Spleen (tissue), 11 donors: ENCODE measurements at regions not wholly inside any gene's neighbourhood (a gene's known extent, or its start where the extent isn't known, plus 50 kb on each side); places are given as distances from the start of the nearest gene placed in this dataset.

Experiments
- DNase-seq: peaks from one replicate; pipeline ENCODE4 v3.0.0-alpha.2; 2020
- H3K27ac ChIP-seq, 8 donors: fragments of 200-600 bp; sonication (generic) in 7 of 8; 1 replicate in 4 of 8; 2 replicates in 4 of 8; pipeline versions ENCODE4 v1.5.0 to v1.8.0; 2016 to 2021; ENCODE audit warnings: inconsistent platforms in 4 of 8, mild to moderate bottlenecking in 4 of 8, moderate library complexity in 1 of 8
- H3K27me3 ChIP-seq, 7 donors: fragments of 200-600 bp; sonication (generic) in 6 of 7; replicated peaks in 1 of 7; 1 replicate in 4 of 7; 2 replicates in 3 of 7; pipeline versions ENCODE4 v1.5.0 to v1.8.0; 2016 to 2021; ENCODE audit warnings: inconsistent platforms in 3 of 7, mild to moderate bottlenecking in 1 of 7
- H3K36me3 ChIP-seq, 6 donors: fragments of 200-600 bp; sonication (generic) in 5 of 6; 1 replicate in 4 of 6; 2 replicates in 2 of 6; pipeline versions ENCODE4 v1.5.0 to v1.8.0; 2016 to 2021; ENCODE audit warnings: inconsistent platforms in 2 of 6
- H3K4me1 ChIP-seq, 6 donors: fragments of 200-600 bp; sonication (generic) in 5 of 6; 1 replicate in 3 of 6; 2 replicates in 3 of 6; pipeline versions ENCODE4 v1.5.0 to v1.8.0; 2016 to 2021; ENCODE audit warnings: inconsistent platforms in 3 of 6
- H3K4me3 ChIP-seq, 8 donors: fragments of 200-600 bp; sonication (generic) in 7 of 8; 1 replicate in 4 of 8; 2 replicates in 4 of 8; pipeline versions ENCODE4 v1.5.0 to v1.8.0; 2016 to 2021; ENCODE audit warnings: inconsistent platforms in 4 of 8, mild to moderate bottlenecking in 4 of 8, moderate library complexity in 2 of 8
- H3K9me3 ChIP-seq, 8 donors: fragments of 200-600 bp; sonication (generic) in 7 of 8; 1 replicate in 4 of 8; 2 replicates in 4 of 8; pipeline versions ENCODE4 v1.5.0 to v1.8.0; 2016 to 2021; ENCODE audit warnings: inconsistent platforms in 4 of 8
- CTCF ChIP-seq, 11 experiments: fragments of 200-600 bp in 7 of 11; fragments of 450-650 bp in 4 of 11; sonication (generic) in 4 of 11; IDR thresholded peaks in 8 of 11; conservative IDR thresholded peaks in 3 of 11; 1 replicate in 7 of 11; 2 replicates in 4 of 11; pipeline versions ENCODE4 v1.4.0 to v1.8.0; 2016 to 2021; ENCODE audit warnings: antibody characterized with exemption in 11 of 11, inconsistent platforms in 4 of 11, mild to moderate bottlenecking in 1 of 11
- POLR2A ChIP-seq, 3 donors: fragments of 450-650 bp; IDR thresholded peaks; one replicate each; pipeline ENCODE4 v1.5.1; 2017; ENCODE audit warnings: antibody characterized with exemption in 3 of 3, mild to moderate bottlenecking in 1 of 3
- POLR2AphosphoS5 ChIP-seq, 3 donors: sonication (generic); formaldehyde crosslinking; IDR thresholded peaks; one replicate each; pipeline ENCODE4 v1.5.1; 2017; ENCODE audit warnings: antibody characterized with exemption in 3 of 3
- WGBS, 5 donors: extraction: QIAGEN DNeasy Blood & Tissue Kit in 3 of 5; methylation state at CpG; one replicate each; pipeline versions ENCODE4 v1.1.5 to v1.1.7; 2013 to 2018; 5-methylcytosine and 5-hydroxymethylcytosine counted together
- intact Hi-C: fragments of 100-400 bp; cut with DNase I; formaldehyde crosslinking; loops from one replicate; pipeline ENCODE4 v1.15.0; 2023; ENCODE audit warnings: low total_unique reads
- donor health status: healthy with polysubstance abuse.
- donor health status: DM: no; HTN: no; CAD: no; lungs with moderate emphysema.
- donor health status: DM: no; HTN: no; CAD: no.
- donor health status: Bipolar disorder and iron deficiency.
- donor health status: healthy.
- donor health status: DM: no; HTN: no; CAD: no.
- donor health status: DM: yes; HTN: yes; CAD: no.

- no peaks in the 10 kb centered on the region for H3K4me1 ChIP-seq
- intact Hi-C loops, result no loop called here
Observed at GRCh38 chr1:209377995-209378394, 205.5 kb upstream of the CAMK1G start.

GRCh38 chr1:209379280-209379679 lies 204.2 kb upstream of the CAMK1G start:
- H3K27me3 ChIP-seq, result no peaks in the 10 kb centered on the region
- H3K4me1 ChIP-seq, result no peaks in the 10 kb centered on the region
- TF ChIP-seq CTCF (IDR thresholded peaks at IDR 0.05 in 8 of 11, conservative IDR thresholded peaks at IDR 0.05 in 3 of 11), result no peak
- TF ChIP-seq POLR2A (IDR thresholded peaks at IDR 0.05), result no peak
- DNase-seq, result no peak
- intact Hi-C loops, result no loop called here
- no peaks in the 10 kb centered on the region for H3K9me3 ChIP-seq
- WGBS, 5 donors, result 75 to 85% (median 79%) methylated on average over 1 of the region's 1 CpG
- no peak overlapping the region for H3K27ac ChIP-seq
- no peak overlapping the region for H3K4me3 ChIP-seq
- H3K36me3 ChIP-seq, result no peaks in the 10 kb centered on the region

More at GRCh38 chr1:209377995-209378394, 205.5 kb upstream of the CAMK1G start:
- Histone ChIP-seq H3K27ac (no peak overlapping the region), H3K36me3 (no peaks in the 10 kb centered on the region), H3K27me3 (no peaks in the 10 kb centered on the region), H3K4me3 (no peak overlapping the region), H3K9me3 (no peaks in the 10 kb centered on the region)
- WGBS, 5 donors, result 49 to 80% (median 60%) methylated on average over 2 of the region's 2 CpGs
- TF ChIP-seq POLR2A (IDR thresholded peaks at IDR 0.05) (no peak), CTCF (IDR thresholded peaks at IDR 0.05 in 8 of 11, conservative IDR thresholded peaks at IDR 0.05 in 3 of 11) (no peak), POLR2AphosphoS5 (IDR thresholded peaks at IDR 0.05) (no peak)
- no peak for DNase-seq

- DNase-seq, result no peak
- intact Hi-C loops, result no loop called here
- WGBS, 5 donors, result 37 to 87% (median 78%) methylated on average over 1 of the region's 1 CpG
- TF ChIP-seq POLR2AphosphoS5 (IDR thresholded peaks at IDR 0.05), result no peak
- no peak for TF ChIP-seq POLR2A (IDR thresholded peaks at IDR 0.05)
- TF ChIP-seq CTCF (IDR thresholded peaks at IDR 0.05 in 8 of 11, conservative IDR thresholded peaks at IDR 0.05 in 3 of 11), result no peak
- Histone ChIP-seq H3K4me1 (no peaks in the 10 kb centered on the region), H3K27ac (no peak overlapping the region), H3K9me3 (no peaks in the 10 kb centered on the region), H3K36me3 (no peaks in the 10 kb centered on the region), H3K4me3 (no peak overlapping the region), H3K27me3 (no peaks in the 10 kb centered on the region)
Observed at GRCh38 chr1:209380420-209380819, 203.1 kb upstream of the CAMK1G start.

GRCh38 chr1:209382231-209383100 lies 201.0 kb upstream of the CAMK1G start:
- no peak for TF ChIP-seq POLR2AphosphoS5 (IDR thresholded peaks at IDR 0.05)
- TF ChIP-seq CTCF (IDR thresholded peaks at IDR 0.05 in 8 of 11, conservative IDR thresholded peaks at IDR 0.05 in 3 of 11), result no peak
- TF ChIP-seq POLR2A (IDR thresholded peaks at IDR 0.05), result no peak
- H3K36me3 ChIP-seq, result no peaks in the 10 kb centered on the region
- intact Hi-C loops, result no loop called here
- H3K4me1 ChIP-seq, result no peaks in the 10 kb centered on the region
- 23 to 40% (median 28%) methylated on average over 3 of the region's 3 CpGs for WGBS, 5 donors
- no peak for DNase-seq
- H3K9me3 ChIP-seq, result no peaks in the 10 kb centered on the region
- H3K4me3 ChIP-seq, result no peak overlapping the region
- no peak overlapping the region for H3K27ac ChIP-seq
- no peaks in the 10 kb centered on the region for H3K27me3 ChIP-seq
